MM.1S (cell line): ENCODE measurements at regions not wholly inside any gene's neighbourhood (a gene's known extent, or its start where the extent isn't known, plus 50 kb on each side); places are given as distances from the start of the nearest gene placed in this dataset.

ENCODE experiments used
- DNase-seq: peaks from one replicate; pipeline ENCODE4 v3.0.0-alpha.2; 2015
- H2AFZ ChIP-seq: fragments of 300-600 bp; sonication (generic); 2 replicates; pipeline ENCODE4 v1.6.0; 2016; ENCODE audit warnings: antibody characterized with exemption, low read length
- H3F3A ChIP-seq: fragments of 300-600 bp; sonication (generic); 2 replicates; pipeline ENCODE4 v1.6.1; 2016; ENCODE audit warnings: mild to moderate bottlenecking, antibody characterized with exemption, low read length, moderate library complexity, mixed read lengths; ENCODE audit not compliant: insufficient read depth
- H3K27ac ChIP-seq: fragments of 300-600 bp; sonication (generic); 2 replicates; pipeline ENCODE4 v1.5.1; 2016; ENCODE audit warnings: mild to moderate bottlenecking, low read length
- H3K27me3 ChIP-seq: fragments of 300-600 bp; sonication (generic); replicated peaks from 2 replicates; pipeline ENCODE4 v1.6.0; 2016; ENCODE audit warnings: low read length; ENCODE audit not compliant: insufficient read depth
- H3K36me3 ChIP-seq: fragments of 300-600 bp; sonication (generic); replicated peaks from 2 replicates; pipeline ENCODE4 v1.6.1; 2016; ENCODE audit warnings: mild to moderate bottlenecking, low read length, mixed read lengths; ENCODE audit not compliant: insufficient read depth
- H3K4me1 ChIP-seq: fragments of 300-600 bp; sonication (generic); 2 replicates; pipeline ENCODE4 v1.6.1; 2016; ENCODE audit warnings: low read length, mixed read lengths
- H3K4me2 ChIP-seq: fragments of 300-600 bp; sonication (generic); 2 replicates; pipeline ENCODE4 v1.6.0; 2016; ENCODE audit warnings: low read depth, low read length
- H3K4me3 ChIP-seq: fragments of 300-600 bp; sonication (generic); 2 replicates; pipeline ENCODE4 v1.5.1; 2016; ENCODE audit warnings: low read length, mixed read lengths
- H3K79me2 ChIP-seq: fragments of 300-600 bp; sonication (generic); 2 replicates; pipeline ENCODE4 v1.6.1; 2016; ENCODE audit warnings: mixed run types, low read length, mixed read lengths
- H3K9ac ChIP-seq: fragments of 300-600 bp; sonication (generic); 2 replicates; pipeline ENCODE4 v1.6.1; 2016; ENCODE audit warnings: low read length, mixed read lengths
- H3K9me2 ChIP-seq: fragments of 300-600 bp; sonication (generic); replicated peaks from 2 replicates; pipeline ENCODE4 v1.6.1; 2016; ENCODE audit warnings: mild to moderate bottlenecking, low read length, mixed read lengths; ENCODE audit not compliant: insufficient read depth
- H3K9me3 ChIP-seq: fragments of 300-600 bp; sonication (generic); replicated peaks from 2 replicates; pipeline ENCODE4 v1.6.1; 2016; ENCODE audit warnings: mild to moderate bottlenecking, low read length, mixed read lengths; ENCODE audit not compliant: insufficient read depth
- H4K20me1 ChIP-seq: fragments of 300-600 bp; sonication (generic); 2 replicates; pipeline ENCODE4 v1.6.1; 2016; ENCODE audit warnings: mild to moderate bottlenecking, low read length, moderate library complexity, mixed read lengths; ENCODE audit not compliant: insufficient read depth
- CTCF ChIP-seq: fragments of 300-600 bp; sonication (generic); IDR thresholded peaks from 2 replicates; pipeline ENCODE4 v1.5.1; 2016; ENCODE audit warnings: antibody characterized with exemption, low read length, mixed read lengths
- EZH2 ChIP-seq: fragments of 300-600 bp; sonication (generic); optimal IDR thresholded peaks from 2 replicates; pipeline ENCODE3; 2017; ENCODE audit warnings: low read depth, mild to moderate bottlenecking, antibody characterized with exemption, low read length, mixed read lengths
- EZH2phosphoT487 ChIP-seq: fragments of 300-600 bp; sonication (generic); IDR thresholded peaks from 2 replicates; pipeline ENCODE4 v1.6.1; 2018; ENCODE audit warnings: antibody characterized with exemption, low read length

GRCh38 chr13:104750377-104750776, 1684.2 kb upstream of the SLC10A2 start:
- no peak for TF ChIP-seq EZH2phosphoT487
- no peak for TF ChIP-seq EZH2
- TF ChIP-seq CTCF: no peak
- H3K36me3 ChIP-seq: no peaks in the 10 kb centered on the region
- no peak overlapping the region for H3K4me2 ChIP-seq
- H3K9me3 ChIP-seq: no peaks in the 10 kb centered on the region
- H4K20me1 ChIP-seq: no peaks in the 10 kb centered on the region
- no peaks in the 10 kb centered on the region for H3K79me2 ChIP-seq
- H2AFZ ChIP-seq: no peak overlapping the region
- H3K4me3 ChIP-seq: no peak overlapping the region
- no peak overlapping the region for H3K27ac ChIP-seq
- H3K27me3 ChIP-seq: no peaks in the 10 kb centered on the region
- no peaks in the 10 kb centered on the region for H3K9me2 ChIP-seq
- no peak overlapping the region for H3K9ac ChIP-seq
- H3K4me1 ChIP-seq: no peaks in the 10 kb centered on the region
- H3F3A ChIP-seq: no peaks in the 10 kb centered on the region
- DNase-seq: no peak

GRCh38 chr13:104740641-104741222, 1674.5 kb upstream of the SLC10A2 start:
- no peak for DNase-seq
- H3K79me2 ChIP-seq: no peaks in the 10 kb centered on the region
- no peak overlapping the region for H3K27ac ChIP-seq
- H3K9me2 ChIP-seq: no peaks in the 10 kb centered on the region
- H3K27me3 ChIP-seq: no peaks in the 10 kb centered on the region
- no peaks in the 10 kb centered on the region for H3K9me3 ChIP-seq
- H3K9ac ChIP-seq: no peak overlapping the region
- no peaks in the 10 kb centered on the region for H4K20me1 ChIP-seq
- H3K36me3 ChIP-seq: no peaks in the 10 kb centered on the region
- H3F3A ChIP-seq: no peaks in the 10 kb centered on the region
- no peak overlapping the region for H3K4me3 ChIP-seq
- H3K4me1 ChIP-seq: no peaks in the 10 kb centered on the region
- TF ChIP-seq CTCF: no peak
- no peak for TF ChIP-seq EZH2phosphoT487
- no peak overlapping the region for H2AFZ ChIP-seq
- no peak overlapping the region for H3K4me2 ChIP-seq

GRCh38 chr13:104737713-104738112, 1671.5 kb upstream of the SLC10A2 start:
- Histone ChIP-seq H3K79me2 (no peaks in the 10 kb centered on the region), H3K9me3 (no peaks in the 10 kb centered on the region), H3F3A (no peaks in the 10 kb centered on the region), H2AFZ (no peak overlapping the region), H3K4me3 (no peak overlapping the region), H3K27me3 (no peaks in the 10 kb centered on the region), H3K9me2 (no peaks in the 10 kb centered on the region), H4K20me1 (no peaks in the 10 kb centered on the region), H3K4me2 (no peak overlapping the region), H3K9ac (no peak overlapping the region), H3K36me3 (no peaks in the 10 kb centered on the region), H3K27ac (no peak overlapping the region), H3K4me1 (no peaks in the 10 kb centered on the region)
- TF ChIP-seq CTCF (no peak), EZH2phosphoT487 (no peak), EZH2 (no peak)
- DNase-seq: no peak
